HepG2 (cell line): ENCODE measurements at regions not wholly inside any gene's neighbourhood (a gene's known extent, or its start where the extent isn't known, plus 50 kb on each side); places are given as distances from the start of the nearest gene placed in this dataset.

Experiments used
- ATAC-seq: fragments of 200-7000 bp; cut with Tn5 transposase; 3 replicates; pipeline ENCODE4 v1.9.1; 2020; ENCODE audit warnings: mild to moderate bottlenecking, moderate library complexity
- BruUV-seq: library from RNA; stranded (reverse); fragments of 400-500 nt; replicated peaks from 2 replicates; lab custom pipeline; 2021; lab: Mats Ljungman, UMichigan
- CTCF ChIA-PET: fragments of 300-600 bp; formaldehyde crosslinking; extraction: SDS; loops from one replicate; lab custom pipeline; 2021; ENCODE audit warnings: low total read pairs, inconsistent platforms, low intra/inter-chr PET ratio; lab: Yijun Ruan, JAX
- POLR2A ChIA-PET: fragments of 350-600 bp; sonication (Branson Sonifier 250); formaldehyde crosslinking; loops from one replicate; lab custom pipeline; 2020; ENCODE audit warnings: antibody characterized with exemption, inconsistent platforms; lab: Yijun Ruan, JAX
- DNase-seq: peaks from one replicate; pipeline ENCODE4 v3.0.0-alpha.2; 2015; ENCODE audit warnings: low spot score
- FAIRE-seq: peaks from 3 replicates; lab custom pipeline; 2011; peaks lifted over from hg19 to GRCh38; lab: Jason Lieb, UNC
- H2AFZ ChIP-seq: one replicate; pipeline ENCODE4 v1.6.1; 2011; ENCODE audit warnings: low read length, inconsistent platforms
- H3K27ac ChIP-seq: fragments of 300-600 bp; 3 replicates; pipeline ENCODE4 v1.8.0; 2011; ENCODE audit warnings: mixed run types, mild to moderate bottlenecking, mixed read lengths, low read length, inconsistent platforms; ENCODE audit not compliant: insufficient read depth; ENCODE audit errors: extremely low read length
- H3K27me3 ChIP-seq, 2 experiments: fragments of 200-600 bp in 1 of 2; 2 replicates in 1 of 2; 3 replicates in 1 of 2; pipeline versions ENCODE4 v1.6.0 to v1.8.0; 2011; ENCODE audit warnings: low read length in 2 of 2, mild to moderate bottlenecking in 2 of 2, moderate library complexity in 2 of 2, inconsistent platforms in 1 of 2; ENCODE audit not compliant: insufficient read depth in 2 of 2, control insufficient read depth in 1 of 2
- H3K36me3 ChIP-seq, 2 experiments: fragments of 200-600 bp in 1 of 2; replicated peaks in 1 of 2; 2 replicates in 1 of 2; 3 replicates in 1 of 2; pipeline versions ENCODE4 v1.5.1 to v1.8.0; 2011; ENCODE audit warnings: low read length in 2 of 2, inconsistent platforms in 1 of 2; ENCODE audit not compliant: insufficient read depth in 2 of 2, control insufficient read depth in 1 of 2
- H3K4me1 ChIP-seq: 2 replicates; pipeline ENCODE4 v1.5.1; 2012; ENCODE audit warnings: low read length, inconsistent platforms; ENCODE audit not compliant: insufficient read depth
- H3K4me2 ChIP-seq: 2 replicates; pipeline ENCODE4 v1.6.0; 2011; ENCODE audit warnings: low read depth, low read length, inconsistent platforms
- H3K4me3 ChIP-seq, 3 experiments: fragments of 200-600 bp in 1 of 3; sonication (generic), shearing (Covaris generic) in 1 of 3; replicated peaks in 1 of 3; 2 replicates each; pipeline ENCODE4 v1.5.1; 2011 to 2016; ENCODE audit warnings: low read length in 3 of 3, inconsistent platforms in 2 of 3, low read depth in 2 of 3, mild to moderate bottlenecking in 2 of 3, control low read depth in 1 of 3, mixed read lengths in 1 of 3; ENCODE audit not compliant: insufficient read depth in 1 of 3
- H3K79me2 ChIP-seq: one replicate; pipeline ENCODE4 v1.6.1; 2011; ENCODE audit warnings: low read length, inconsistent platforms; ENCODE audit not compliant: insufficient read depth
- H3K9ac ChIP-seq: 2 replicates; pipeline ENCODE4 v1.6.0; 2011; ENCODE audit warnings: mild to moderate bottlenecking, low read depth, low read length, inconsistent platforms; ENCODE audit not compliant: insufficient read depth
- H3K9me3 ChIP-seq: 2 replicates; pipeline ENCODE4 v1.5.1; 2012; ENCODE audit warnings: mild to moderate bottlenecking, low read length
- H4K20me1 ChIP-seq: 2 replicates; pipeline ENCODE4 v1.6.0; 2011; ENCODE audit warnings: inconsistent platforms, mild to moderate bottlenecking, low read length, moderate library complexity; ENCODE audit not compliant: insufficient read depth
- CEBPB ChIP-seq: IDR thresholded peaks from 2 replicates; pipeline ENCODE4 v1.6.1; 2011; ENCODE audit warnings: low read depth, low read length, improper control_type of control experiment, borderline replicate concordance
- MBD4 ChIP-seq: IDR thresholded peaks from 2 replicates; pipeline ENCODE4 v1.6.1; 2012; ENCODE audit warnings: low read length, inconsistent platforms, borderline replicate concordance
- ZKSCAN1 ChIP-seq: fragments of 150-350 bp; IDR thresholded peaks from 2 replicates; pipeline ENCODE4 v1.6.1; 2014; ENCODE audit warnings: low read length
- WGBS: methylation state at CpG from one replicate; pipeline ENCODE4 v1.1.6; 2017; ENCODE audit warnings: low lambda C conversion rate; 5-methylcytosine and 5-hydroxymethylcytosine counted together
- in situ Hi-C: cut with HindIII; loops from 2 replicates; pipeline ENCODE4 v1.10.0; 2017; ENCODE audit warnings: low pct_unique_long_range_greater_than_20kb; ENCODE audit not compliant: extremely low pct_ligation_motif_present
- intact Hi-C: fragments of 100-400 bp; cut with micrococcal nuclease; formaldehyde crosslinking; loops from one replicate; pipeline ENCODE4 v1.10.0; 2022; ENCODE audit not compliant: unreplicated experiment
- TF ChIP-seq, protein P1 (sequence below): sonication (generic); formaldehyde crosslinking; IDR thresholded peaks from 2 replicates; pipeline ENCODE4 v1.5.1; 2020; ENCODE audit warnings: missing genetic modification reagents, mild to moderate bottlenecking, borderline replicate concordance

DNA sequence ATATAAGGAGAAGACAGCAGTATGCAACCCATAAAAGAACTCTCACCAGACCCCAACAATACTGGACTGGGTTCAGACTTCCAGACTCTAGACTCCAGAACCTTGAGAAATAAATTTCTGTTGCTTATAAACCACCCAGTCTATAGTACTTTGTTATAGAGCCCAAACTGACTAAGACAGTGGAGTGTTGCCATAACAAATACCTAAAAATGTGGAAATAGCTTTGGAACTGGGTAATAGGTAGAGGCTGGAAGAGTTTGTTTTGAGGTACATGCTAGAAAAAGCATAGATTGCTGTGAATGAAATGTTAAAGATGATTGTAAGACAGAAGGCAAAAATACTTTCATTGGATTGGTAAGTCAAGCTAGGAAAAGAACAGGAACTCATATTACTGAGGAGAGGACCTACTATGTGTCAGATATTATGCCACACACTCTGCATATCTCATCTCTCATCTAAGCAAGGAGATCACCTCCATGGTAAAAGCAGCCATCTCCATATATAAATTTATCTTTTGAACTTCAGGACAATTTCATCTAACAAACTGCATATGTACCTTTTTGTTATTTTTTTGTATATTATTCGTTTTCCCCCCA lies 67.4 kb upstream of the FNDC3B start:
- Histone ChIP-seq H4K20me1 (no peaks in the 10 kb centered on the region), H3K36me3 (no peaks in the 10 kb centered on the region), H3K4me1 (peaks cover 71% of the 10 kb centered on the region), H3K27me3 (no peaks in the 10 kb centered on the region), H3K4me3 (no peak overlapping the region), H3K27ac (no peak overlapping the region), H3K9me3 (no peaks in the 10 kb centered on the region), H3K4me2 (no peak overlapping the region), H2AFZ (no peak overlapping the region), H3K79me2 (no peaks in the 10 kb centered on the region), H3K9ac (no peak overlapping the region)
- TF ChIP-seq, protein P1, sequence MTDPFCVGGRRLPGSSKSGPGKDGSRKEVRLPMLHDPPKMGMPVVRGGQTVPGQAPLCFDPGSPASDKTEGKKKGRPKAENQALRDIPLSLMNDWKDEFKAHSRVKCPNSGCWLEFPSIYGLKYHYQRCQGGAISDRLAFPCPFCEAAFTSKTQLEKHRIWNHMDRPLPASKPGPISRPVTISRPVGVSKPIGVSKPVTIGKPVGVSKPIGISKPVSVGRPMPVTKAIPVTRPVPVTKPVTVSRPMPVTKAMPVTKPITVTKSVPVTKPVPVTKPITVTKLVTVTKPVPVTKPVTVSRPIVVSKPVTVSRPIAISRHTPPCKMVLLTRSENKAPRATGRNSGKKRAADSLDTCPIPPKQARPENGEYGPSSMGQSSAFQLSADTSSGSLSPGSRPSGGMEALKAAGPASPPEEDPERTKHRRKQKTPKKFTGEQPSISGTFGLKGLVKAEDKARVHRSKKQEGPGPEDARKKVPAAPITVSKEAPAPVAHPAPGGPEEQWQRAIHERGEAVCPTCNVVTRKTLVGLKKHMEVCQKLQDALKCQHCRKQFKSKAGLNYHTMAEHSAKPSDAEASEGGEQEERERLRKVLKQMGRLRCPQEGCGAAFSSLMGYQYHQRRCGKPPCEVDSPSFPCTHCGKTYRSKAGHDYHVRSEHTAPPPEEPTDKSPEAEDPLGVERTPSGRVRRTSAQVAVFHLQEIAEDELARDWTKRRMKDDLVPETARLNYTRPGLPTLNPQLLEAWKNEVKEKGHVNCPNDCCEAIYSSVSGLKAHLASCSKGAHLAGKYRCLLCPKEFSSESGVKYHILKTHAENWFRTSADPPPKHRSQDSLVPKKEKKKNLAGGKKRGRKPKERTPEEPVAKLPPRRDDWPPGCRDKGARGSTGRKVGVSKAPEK, result no peak
- TF ChIP-seq ZKSCAN1, result peak; percentile 85
- FAIRE-seq (no peak), ATAC-seq (no peak), DNase-seq (no peak)
- ChIA-PET CTCF (no interaction called here), POLR2A (no interaction called here)
- WGBS, result 67% methylated on average over 1 of the region's 1 CpG
- in situ Hi-C loops (no loop called here), intact Hi-C loops (no loop called here)
- no TSS peak for BruUV-seq

DNA sequence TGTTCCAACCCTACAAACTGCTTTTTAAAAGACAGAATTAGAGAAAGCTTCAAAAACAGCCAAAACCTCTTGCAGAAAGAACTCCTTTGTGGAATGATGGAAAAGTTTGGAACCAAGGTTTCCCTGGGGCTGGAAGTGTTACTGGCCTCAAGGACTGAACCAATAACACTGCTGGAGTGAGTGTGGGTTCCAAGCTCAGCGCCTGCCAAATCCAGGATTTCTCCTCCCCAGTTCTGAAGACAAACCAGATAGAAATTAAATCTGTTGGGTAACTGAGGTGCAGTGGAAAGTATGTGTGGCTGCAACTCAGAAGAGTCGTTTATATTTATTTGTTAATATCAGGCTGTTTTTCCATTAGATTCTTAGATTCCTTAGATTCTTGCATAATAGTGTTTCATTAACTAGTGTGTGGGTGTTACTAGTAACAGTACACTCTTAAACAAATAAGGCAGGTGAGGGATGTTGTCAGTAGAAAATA lies 66.5 kb upstream of the FNDC3B start:
- FAIRE-seq (no peak), ATAC-seq (peak; percentile 38; the same call in 1 of the 3 replicates), DNase-seq (no peak)
- no TSS peak for BruUV-seq
- intact Hi-C loops, result no loop called here
- in situ Hi-C loops, result no loop called here
- H3K79me2 ChIP-seq, result no peaks in the 10 kb centered on the region
- TF ChIP-seq CEBPB, result 0 out of 2 replicates have a peak, but pooled peaks have one; percentile 10
- TF ChIP-seq MBD4, result no peak
- ChIA-PET CTCF (no interaction called here), POLR2A (no interaction called here)
- no peaks in the 10 kb centered on the region for H3K27me3 ChIP-seq
- WGBS, result 63% methylated on average over 2 of the region's 2 CpGs
- H3K9ac ChIP-seq, result no peak overlapping the region
- H4K20me1 ChIP-seq, result no peaks in the 10 kb centered on the region
- H3K27ac ChIP-seq, result no peak overlapping the region
- H2AFZ ChIP-seq, result no peak overlapping the region
- H3K4me1 ChIP-seq, result peaks cover 71% of the 10 kb centered on the region
- H3K9me3 ChIP-seq, result no peaks in the 10 kb centered on the region
- no peak overlapping the region for H3K4me3 ChIP-seq
- H3K36me3 ChIP-seq, result no peaks in the 10 kb centered on the region
- no peak overlapping the region for H3K4me2 ChIP-seq
